Gastrocnemius medialis (tissue), 4 donors: ENCODE measurements at regions not wholly inside any gene's neighbourhood (a gene's known extent, or its start where the extent isn't known, plus 50 kb on each side); places are given as distances from the start of the nearest gene placed in this dataset.
"Not testable (repeated sequence)": the region's sequence is repeated elsewhere in the genome, so short reads cannot be mapped to it uniquely, and the experiment has no call there.

Experiments
- ATAC-seq, 2 donors: fragments of 150-250 bp; one replicate each; pipeline ENCODE4 v1.9.1; 2016
- DNase-seq, 2 donors: peaks; one replicate each; pipeline ENCODE4 v3.0.0-alpha.2; 2019
- H3K27ac ChIP-seq, 4 donors: fragments of 200-600 bp; sonication (generic); 1 replicate in 1 of 4; 2 replicates in 3 of 4; pipeline ENCODE4 v1.5.1; 2016 to 2018; ENCODE audit warnings: mild to moderate bottlenecking in 2 of 4, moderate library complexity in 1 of 4
- H3K27me3 ChIP-seq, 3 donors: fragments of 200-600 bp; sonication (generic) in 2 of 3; 1 replicate in 1 of 3; 2 replicates in 2 of 3; pipeline versions ENCODE4 v1.5.1 to v1.6.0; 2016 to 2019; ENCODE audit warnings: mild to moderate bottlenecking in 1 of 3, moderate library complexity in 1 of 3
- H3K36me3 ChIP-seq, 2 donors: fragments of 200-600 bp; sonication (generic) in 1 of 2; one replicate each; pipeline ENCODE4 v1.5.1; 2017 to 2018
- H3K4me1 ChIP-seq, 2 donors: fragments of 200-600 bp; sonication (generic) in 1 of 2; one replicate each; pipeline ENCODE4 v1.5.1; 2016 to 2017; ENCODE audit warnings: mild to moderate bottlenecking in 2 of 2
- H3K4me3 ChIP-seq, 4 donors: fragments of 200-600 bp; sonication (generic) in 3 of 4; 1 replicate in 1 of 4; 2 replicates in 3 of 4; pipeline ENCODE4 v1.5.1; 2016 to 2019; ENCODE audit warnings: mild to moderate bottlenecking in 2 of 4
- H3K9me3 ChIP-seq, 3 donors: fragments of 200-600 bp; sonication (generic) in 2 of 3; 1 replicate in 1 of 3; 2 replicates in 2 of 3; pipeline ENCODE4 v1.5.1; 2016 to 2019
- POLR2A ChIP-seq, 2 donors: fragments of 450-650 bp; IDR thresholded peaks; one replicate each; pipeline ENCODE4 v1.6.1; 2017; ENCODE audit warnings: antibody characterized with exemption in 2 of 2, mild to moderate bottlenecking in 2 of 2, moderate library complexity in 2 of 2
- in situ Hi-C, 4 donors: fragments of 200-750 bp; cut with MboI; loops; one replicate each; pipeline versions ENCODE4 v1.15.0 to v1.8.0; 2017; ENCODE audit warnings: low sequenced_read_pairs in 4 of 4
- intact Hi-C: fragments of 100-400 bp; cut with DNase I; formaldehyde crosslinking; loops from one replicate; pipeline ENCODE4 v1.15.1; 2023; ENCODE audit warnings: low total_unique reads
- TF ChIP-seq, protein P1 (sequence below), 5 experiments: fragments of 450-650 bp in 3 of 5; fragments of 200-600 bp in 2 of 5; sonication (generic) in 2 of 5; IDR thresholded peaks in 4 of 5; conservative IDR thresholded peaks in 1 of 5; 1 replicate in 4 of 5; 2 replicates in 1 of 5; pipeline ENCODE4 v1.5.1; 2016 to 2019; ENCODE audit warnings: antibody characterized with exemption in 5 of 5, mild to moderate bottlenecking in 3 of 5, moderate library complexity in 3 of 5

DNA sequence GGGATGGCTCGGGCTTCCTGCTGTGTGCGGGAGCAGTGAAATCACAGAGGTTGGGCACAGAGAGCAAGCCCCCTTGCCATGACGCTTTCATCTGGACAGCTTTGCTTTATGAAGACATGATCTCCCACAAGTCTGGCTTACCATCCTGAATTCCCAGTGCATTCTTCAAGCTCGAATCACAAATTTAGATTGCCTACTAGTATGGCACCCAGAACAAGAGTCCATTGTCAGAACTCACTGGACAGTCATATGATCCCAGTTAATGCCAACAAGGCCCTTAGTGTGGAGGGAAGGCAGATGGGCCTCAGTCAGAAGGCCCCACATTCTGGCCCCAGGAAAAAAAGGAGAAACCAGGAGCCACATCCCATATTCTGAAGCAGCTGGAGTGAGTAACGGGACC is 147.3 kb upstream of the FOXQ1 start:
- TF ChIP-seq POLR2A (IDR thresholded peaks at IDR 0.05), result no peak
- TF ChIP-seq, protein P1, sequence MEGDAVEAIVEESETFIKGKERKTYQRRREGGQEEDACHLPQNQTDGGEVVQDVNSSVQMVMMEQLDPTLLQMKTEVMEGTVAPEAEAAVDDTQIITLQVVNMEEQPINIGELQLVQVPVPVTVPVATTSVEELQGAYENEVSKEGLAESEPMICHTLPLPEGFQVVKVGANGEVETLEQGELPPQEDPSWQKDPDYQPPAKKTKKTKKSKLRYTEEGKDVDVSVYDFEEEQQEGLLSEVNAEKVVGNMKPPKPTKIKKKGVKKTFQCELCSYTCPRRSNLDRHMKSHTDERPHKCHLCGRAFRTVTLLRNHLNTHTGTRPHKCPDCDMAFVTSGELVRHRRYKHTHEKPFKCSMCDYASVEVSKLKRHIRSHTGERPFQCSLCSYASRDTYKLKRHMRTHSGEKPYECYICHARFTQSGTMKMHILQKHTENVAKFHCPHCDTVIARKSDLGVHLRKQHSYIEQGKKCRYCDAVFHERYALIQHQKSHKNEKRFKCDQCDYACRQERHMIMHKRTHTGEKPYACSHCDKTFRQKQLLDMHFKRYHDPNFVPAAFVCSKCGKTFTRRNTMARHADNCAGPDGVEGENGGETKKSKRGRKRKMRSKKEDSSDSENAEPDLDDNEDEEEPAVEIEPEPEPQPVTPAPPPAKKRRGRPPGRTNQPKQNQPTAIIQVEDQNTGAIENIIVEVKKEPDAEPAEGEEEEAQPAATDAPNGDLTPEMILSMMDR (IDR thresholded peaks at IDR 0.05 in 4 of 5, conservative IDR thresholded peaks at IDR 0.05 in 1 of 5), result no peak
- Histone ChIP-seq H3K27ac (no peak overlapping the region), H3K36me3 (no peaks in the 10 kb centered on the region), H3K9me3 (no peaks in the 10 kb centered on the region), H3K4me3 (no peak overlapping the region), H3K4me1 (no peaks in the 10 kb centered on the region), H3K27me3 (no peaks in the 10 kb centered on the region)
- in situ Hi-C loops, result no loop called here
- intact Hi-C loops, result no loop called here
- DNase-seq (no peak), ATAC-seq (no peak)

DNA sequence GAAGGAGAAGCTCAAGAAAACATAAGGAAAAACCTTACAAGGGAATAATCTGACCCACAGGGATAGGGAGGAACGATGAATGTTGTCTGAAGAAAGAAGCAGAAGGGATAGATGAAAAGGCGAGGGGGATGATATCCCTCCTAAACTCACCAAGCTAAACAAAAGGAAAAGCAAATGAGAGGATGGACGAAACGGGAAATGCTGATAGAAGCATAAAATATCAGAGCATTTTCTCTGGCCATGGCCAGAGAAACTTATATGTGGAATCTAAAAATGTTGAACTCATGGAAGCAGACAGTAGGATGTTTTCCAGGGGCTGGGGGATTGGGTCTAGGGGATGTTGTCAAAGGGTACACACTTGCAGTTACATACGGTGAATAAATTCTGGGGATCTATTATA is 148.4 kb upstream of the FOXQ1 start:
- Histone ChIP-seq H3K4me1 (no peaks in the 10 kb centered on the region), H3K4me3 (no peak overlapping the region), H3K27me3 (no peaks in the 10 kb centered on the region), H3K9me3 (no peaks in the 10 kb centered on the region), H3K36me3 (no peaks in the 10 kb centered on the region), H3K27ac (no peak overlapping the region)
- intact Hi-C loops, result no loop called here
- TF ChIP-seq POLR2A (IDR thresholded peaks at IDR 0.05), result no peak
- TF ChIP-seq, protein P1 (IDR thresholded peaks at IDR 0.05 in 4 of 5, conservative IDR thresholded peaks at IDR 0.05 in 1 of 5), result no peak
- in situ Hi-C loops, result no loop called here
- ATAC-seq, result no peak
- DNase-seq, result no peak

DNA sequence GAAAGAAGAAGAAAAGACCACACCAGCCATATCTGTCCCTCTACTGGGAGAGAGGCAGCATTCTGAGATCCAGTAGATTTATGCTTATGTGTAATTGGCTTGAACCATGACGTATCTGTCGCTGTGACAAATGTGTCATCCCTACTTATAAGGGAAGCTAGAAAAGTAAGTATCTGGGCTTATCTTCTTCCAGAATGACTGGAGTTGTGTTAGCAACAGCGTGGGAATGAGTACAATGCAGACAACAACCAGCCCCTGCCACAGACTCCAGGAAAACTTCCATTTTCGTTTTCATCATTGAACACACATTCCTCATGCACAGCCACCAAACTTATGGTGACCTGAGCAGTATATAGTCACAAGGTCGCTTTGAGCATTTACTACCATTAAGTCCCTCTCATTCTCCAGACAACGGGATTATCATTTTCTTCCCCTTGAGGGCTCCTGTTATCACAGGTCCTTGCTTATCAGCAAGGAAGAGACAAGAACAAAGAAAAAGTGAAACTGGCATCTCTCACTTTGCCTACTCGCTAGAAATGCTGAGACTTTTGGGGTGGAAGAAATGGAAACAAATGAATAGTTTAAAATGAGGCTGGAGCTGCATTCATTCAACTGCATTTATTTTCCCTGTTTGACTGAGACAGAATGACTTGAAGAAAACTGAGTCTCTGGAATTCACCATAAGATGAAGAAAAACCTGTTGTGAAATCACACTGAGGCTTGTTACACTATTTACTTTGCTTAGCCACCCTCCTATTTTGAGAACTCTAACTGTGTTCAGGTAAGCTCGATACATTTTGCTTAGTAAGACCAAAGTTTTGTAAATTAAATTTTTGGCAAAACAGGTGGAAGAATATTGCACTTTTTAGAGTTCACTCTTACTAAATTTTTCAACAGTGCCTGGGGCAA is 149.3 kb upstream of the FOXQ1 start:
- Histone ChIP-seq H3K9me3 (no peaks in the 10 kb centered on the region), H3K27me3 (no peaks in the 10 kb centered on the region), H3K4me3 (no peak overlapping the region), H3K27ac (no peak overlapping the region), H3K36me3 (no peaks in the 10 kb centered on the region), H3K4me1 (no peaks in the 10 kb centered on the region)
- TF ChIP-seq POLR2A (IDR thresholded peaks at IDR 0.05), result no peak
- TF ChIP-seq, protein P1 (IDR thresholded peaks at IDR 0.05 in 4 of 5, conservative IDR thresholded peaks at IDR 0.05 in 1 of 5), result no peak
- in situ Hi-C loops (no loop called here), intact Hi-C loops (no loop called here)
- DNase-seq, result no peak
- no peak for ATAC-seq

DNA sequence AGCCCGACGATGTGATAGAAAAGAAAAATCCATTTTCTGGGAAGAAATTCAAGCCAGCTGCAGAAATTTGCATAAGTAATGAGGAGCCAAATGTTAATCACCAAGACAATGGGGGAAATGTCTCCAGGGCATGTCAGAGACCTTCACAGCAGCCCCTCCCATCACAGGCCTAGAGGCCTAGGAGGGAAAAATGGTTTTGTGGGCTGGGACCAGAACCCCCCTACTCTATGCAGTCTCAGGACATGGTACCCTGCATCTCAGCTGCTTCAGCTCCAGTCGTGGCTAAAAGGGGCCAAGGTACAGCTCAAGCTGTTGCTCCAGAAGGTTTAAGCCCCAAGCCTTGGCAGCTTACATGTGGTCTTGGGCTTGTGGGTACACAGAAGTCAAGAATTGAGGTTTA is 155.5 kb upstream of the FOXQ1 start:
- ATAC-seq, in situ Hi-C loops, H3K9me3 ChIP-seq, H3K4me3 ChIP-seq, H3K27ac ChIP-seq, H3K4me1 ChIP-seq, intact Hi-C loops, DNase-seq, H3K36me3 ChIP-seq, H3K27me3 ChIP-seq: not testable (repeated sequence)

DNA sequence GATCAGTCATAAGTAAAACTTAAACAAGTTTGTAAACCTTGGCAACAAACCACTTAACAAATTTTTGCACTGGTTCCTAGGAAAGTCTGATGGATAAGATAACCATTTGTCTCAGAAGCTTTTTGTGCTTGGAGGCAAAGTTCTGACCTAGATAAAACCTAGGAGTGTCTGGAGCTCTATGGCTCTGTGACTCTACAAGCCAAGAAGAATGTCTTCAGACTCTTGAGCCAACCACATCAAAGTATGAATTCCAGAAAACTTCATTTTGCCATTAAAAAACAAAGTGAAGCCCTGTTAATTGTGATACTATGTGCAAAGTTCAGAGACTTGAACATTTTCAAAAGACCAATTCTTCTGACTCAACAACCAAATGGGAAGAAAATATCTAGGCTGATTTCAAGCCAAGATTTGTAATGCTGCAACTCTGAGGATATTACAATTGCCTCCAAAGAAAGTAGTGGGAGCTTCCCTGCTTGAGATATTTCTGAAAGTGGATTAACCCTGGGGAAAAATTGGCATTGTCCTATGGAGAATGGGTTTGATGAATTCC is 158.1 kb upstream of the FOXQ1 start:
- intact Hi-C loops, result no loop called here

More for the DNA sequence above, 158.1 kb upstream of the FOXQ1 start:
- TF ChIP-seq, protein P1 (IDR thresholded peaks at IDR 0.05 in 4 of 5, conservative IDR thresholded peaks at IDR 0.05 in 1 of 5), result no peak
- TF ChIP-seq POLR2A (IDR thresholded peaks at IDR 0.05), result no peak
- Histone ChIP-seq H3K9me3 (no peaks in the 10 kb centered on the region), H3K27me3 (no peaks in the 10 kb centered on the region), H3K27ac (no peak overlapping the region), H3K36me3 (no peaks in the 10 kb centered on the region), H3K4me1 (no peaks in the 10 kb centered on the region), H3K4me3 (no peak overlapping the region)
- in situ Hi-C loops, result no loop called here
- DNase-seq (no peak), ATAC-seq (no peak)
